ENCODE measurements at regions not wholly inside any gene's neighbourhood (a gene's known extent, or its start where the extent isn't known, plus 50 kb on each side); places are given as distances from the start of the nearest gene placed in this dataset.

DNA sequence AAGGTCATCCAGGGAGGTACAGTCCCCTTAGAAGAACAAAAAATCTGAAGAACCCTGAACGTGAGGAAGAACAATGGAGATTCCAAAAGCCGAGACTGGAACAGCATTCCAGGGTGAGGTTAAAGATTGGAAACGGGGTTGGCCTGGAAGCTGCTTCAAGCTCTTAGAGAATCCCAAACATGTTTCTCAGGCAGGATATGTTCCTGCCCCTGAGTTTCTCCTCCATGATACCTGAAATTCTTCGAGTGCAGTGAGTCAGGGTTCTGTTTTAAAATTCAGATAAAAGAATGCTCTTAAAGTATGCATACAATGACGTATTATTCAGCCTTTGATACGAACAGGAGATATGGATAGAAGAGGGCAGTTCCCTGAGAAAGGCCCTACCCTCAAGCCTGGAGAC, 293.1 kb downstream of the HS3ST3B1 start (continued):
- TF ChIP-seq, protein P1, sequence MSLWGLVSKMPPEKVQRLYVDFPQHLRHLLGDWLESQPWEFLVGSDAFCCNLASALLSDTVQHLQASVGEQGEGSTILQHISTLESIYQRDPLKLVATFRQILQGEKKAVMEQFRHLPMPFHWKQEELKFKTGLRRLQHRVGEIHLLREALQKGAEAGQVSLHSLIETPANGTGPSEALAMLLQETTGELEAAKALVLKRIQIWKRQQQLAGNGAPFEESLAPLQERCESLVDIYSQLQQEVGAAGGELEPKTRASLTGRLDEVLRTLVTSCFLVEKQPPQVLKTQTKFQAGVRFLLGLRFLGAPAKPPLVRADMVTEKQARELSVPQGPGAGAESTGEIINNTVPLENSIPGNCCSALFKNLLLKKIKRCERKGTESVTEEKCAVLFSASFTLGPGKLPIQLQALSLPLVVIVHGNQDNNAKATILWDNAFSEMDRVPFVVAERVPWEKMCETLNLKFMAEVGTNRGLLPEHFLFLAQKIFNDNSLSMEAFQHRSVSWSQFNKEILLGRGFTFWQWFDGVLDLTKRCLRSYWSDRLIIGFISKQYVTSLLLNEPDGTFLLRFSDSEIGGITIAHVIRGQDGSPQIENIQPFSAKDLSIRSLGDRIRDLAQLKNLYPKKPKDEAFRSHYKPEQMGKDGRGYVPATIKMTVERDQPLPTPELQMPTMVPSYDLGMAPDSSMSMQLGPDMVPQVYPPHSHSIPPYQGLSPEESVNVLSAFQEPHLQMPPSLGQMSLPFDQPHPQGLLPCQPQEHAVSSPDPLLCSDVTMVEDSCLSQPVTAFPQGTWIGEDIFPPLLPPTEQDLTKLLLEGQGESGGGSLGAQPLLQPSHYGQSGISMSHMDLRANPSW (CRISPR knock-in tag; IDR thresholded peaks at IDR 0.05): no peak
- no peak for TF ChIP-seq PHB2 (IDR thresholded peaks at IDR 0.05; ENCODE audit: low read depth)
- TF ChIP-seq ZFP36 (IDR thresholded peaks at IDR 0.05; ENCODE audit: low read depth, low read length, partially characterized antibody): no peak
- TF ChIP-seq TBP (optimal IDR thresholded peaks at IDR 0.05; ENCODE audit: low read depth, low read length): no peak
- TF ChIP-seq POU5F1 (IDR thresholded peaks at IDR 0.05; ENCODE audit: borderline replicate concordance, low read depth, low read length, partially characterized antibody): no peak
- TF ChIP-seq ZNF695 (CRISPR knock-in tag; IDR thresholded peaks at IDR 0.05): no peak
- TF ChIP-seq RBM14 (IDR thresholded peaks at IDR 0.05; ENCODE audit: borderline replicate concordance, insufficient read depth, low read depth, low read length): no peak
- TF ChIP-seq, protein P2, sequence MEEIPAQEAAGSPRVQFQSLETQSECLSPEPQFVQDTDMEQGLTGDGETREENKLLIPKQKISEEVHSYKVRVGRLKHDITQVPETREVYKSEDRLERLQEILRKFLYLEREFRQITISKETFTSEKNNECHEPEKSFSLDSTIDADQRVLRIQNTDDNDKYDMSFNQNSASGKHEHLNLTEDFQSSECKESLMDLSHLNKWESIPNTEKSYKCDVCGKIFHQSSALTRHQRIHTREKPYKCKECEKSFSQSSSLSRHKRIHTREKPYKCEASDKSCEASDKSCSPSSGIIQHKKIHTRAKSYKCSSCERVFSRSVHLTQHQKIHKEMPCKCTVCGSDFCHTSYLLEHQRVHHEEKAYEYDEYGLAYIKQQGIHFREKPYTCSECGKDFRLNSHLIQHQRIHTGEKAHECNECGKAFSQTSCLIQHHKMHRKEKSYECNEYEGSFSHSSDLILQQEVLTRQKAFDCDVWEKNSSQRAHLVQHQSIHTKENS (CRISPR knock-in tag; IDR thresholded peaks at IDR 0.05): no peak
- TF ChIP-seq TCF7L2 (IDR thresholded peaks at IDR 0.05; ENCODE audit: low read depth, low read length): no peak
- no peak for TF ChIP-seq EP400 (IDR thresholded peaks at IDR 0.05)
